Loucy (cell line): ENCODE measurements at regions not wholly inside any gene's neighbourhood (a gene's known extent, or its start where the extent isn't known, plus 50 kb on each side); places are given as distances from the start of the nearest gene placed in this dataset.

Source experiments
- CTCF ChIP-seq: fragments of 200-600 bp; sonication (generic); conservative IDR thresholded peaks from 2 replicates; pipeline ENCODE4 v1.5.1; 2014; ENCODE audit warnings: mild to moderate bottlenecking, antibody characterized with exemption, low read length
- EZH2phosphoT487 ChIP-seq: fragments of 200-600 bp; IDR thresholded peaks from 2 replicates; pipeline ENCODE4 v1.6.1; 2018; ENCODE audit warnings: antibody characterized with exemption, mild to moderate bottlenecking, moderate library complexity, borderline replicate concordance

- TF ChIP-seq CTCF (no peak), EZH2phosphoT487 (no peak)
Observed at GRCh38 chr11:21838427-21838826, 354.5 kb upstream of the ANO5 start.
